ENCODE measurements at regions not wholly inside any gene's neighbourhood (a gene's known extent, or its start where the extent isn't known, plus 50 kb on each side); places are given as distances from the start of the nearest gene placed in this dataset.

- in situ Hi-C loops (cut with MboI; ENCODE audit: low sequenced_read_pairs, unreplicated experiment): no loop called here
- DNase-seq (ENCODE audit: low spot score): no peak
- TF ChIP-seq CTCF (IDR thresholded peaks at IDR 0.05; ENCODE audit: borderline replicate concordance, control extremely low read depth, extremely low read depth, insufficient read depth, missing control alignments): no peak
These were observed 546.9 kb upstream of the ADAMTS5 start for GRCh38 chr21:27513825-27514224.

DNA sequence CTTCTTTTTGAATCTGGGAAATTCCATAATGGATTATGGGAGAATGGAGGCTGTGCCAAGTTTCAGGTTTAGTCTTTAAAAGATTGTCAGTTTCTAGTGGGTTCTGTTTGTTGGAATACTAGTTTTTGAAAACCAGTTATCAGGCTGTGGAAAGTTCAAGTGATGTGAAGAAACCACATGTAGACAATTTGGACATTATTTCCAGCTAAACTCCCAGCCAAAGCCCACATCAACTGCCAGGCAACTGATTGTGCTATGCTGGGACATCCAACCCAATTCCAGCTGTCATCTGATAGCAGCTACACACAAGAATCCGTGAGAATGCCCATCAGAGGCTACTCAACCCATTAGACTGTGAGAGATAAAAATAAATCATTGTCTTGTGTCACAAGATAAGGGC is 546.1 kb upstream of the ADAMTS5 start:
- in situ Hi-C loops (cut with MboI; ENCODE audit: low sequenced_read_pairs, unreplicated experiment): no loop called here
- TF ChIP-seq CTCF (IDR thresholded peaks at IDR 0.05; ENCODE audit: borderline replicate concordance, control extremely low read depth, extremely low read depth, insufficient read depth, missing control alignments): no peak
- no peak for DNase-seq (ENCODE audit: low spot score)

DNA sequence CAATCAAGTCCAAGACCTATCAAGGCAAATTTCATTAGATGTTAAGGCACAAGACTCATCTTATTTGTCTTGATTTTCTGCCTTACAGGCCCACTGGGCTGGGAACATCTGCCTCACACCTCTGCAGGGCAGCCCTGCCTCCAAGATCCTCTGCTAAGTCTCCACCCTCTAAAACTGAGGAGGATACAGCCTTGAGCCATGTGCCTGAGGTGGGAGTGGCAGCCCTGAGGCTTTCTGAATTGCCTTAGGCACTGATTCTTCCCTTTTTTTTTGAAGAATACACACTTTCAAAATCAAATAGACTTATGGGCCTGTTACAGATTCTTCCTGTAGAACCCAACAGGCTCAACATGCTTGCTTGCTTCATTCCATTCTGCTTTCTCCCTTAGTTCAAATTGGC is 544.3 kb upstream of the ADAMTS5 start:
- no peak for DNase-seq (ENCODE audit: low spot score)
- in situ Hi-C loops (cut with MboI; ENCODE audit: low sequenced_read_pairs, unreplicated experiment): no loop called here
- no peak for TF ChIP-seq CTCF (IDR thresholded peaks at IDR 0.05; ENCODE audit: borderline replicate concordance, control extremely low read depth, extremely low read depth, insufficient read depth, missing control alignments)

- in situ Hi-C loops (cut with MboI; ENCODE audit: low sequenced_read_pairs, unreplicated experiment): no loop called here
- DNase-seq (ENCODE audit: low spot score): no peak
- no peak for TF ChIP-seq CTCF (IDR thresholded peaks at IDR 0.05; ENCODE audit: borderline replicate concordance, control extremely low read depth, extremely low read depth, insufficient read depth, missing control alignments)
These were observed 540.8 kb upstream of the ADAMTS5 start for GRCh38 chr21:27507695-27508094.

GRCh38 chr21:27505516-27505915 is 538.6 kb upstream of the ADAMTS5 start:
- no peak for DNase-seq (ENCODE audit: low spot score)
- in situ Hi-C loops (cut with MboI; ENCODE audit: low sequenced_read_pairs, unreplicated experiment): no loop called here

GRCh38 chr21:27502801-27503200 is 535.9 kb upstream of the ADAMTS5 start:
- no peak for DNase-seq (ENCODE audit: low spot score)
- in situ Hi-C loops (cut with MboI; ENCODE audit: low sequenced_read_pairs, unreplicated experiment): no loop called here

More at GRCh38 chr21:27505516-27505915, 538.6 kb upstream of the ADAMTS5 start:
- no peak for TF ChIP-seq CTCF (IDR thresholded peaks at IDR 0.05; ENCODE audit: borderline replicate concordance, control extremely low read depth, extremely low read depth, insufficient read depth, missing control alignments)

More at GRCh38 chr21:27502801-27503200, 535.9 kb upstream of the ADAMTS5 start:
- TF ChIP-seq CTCF (IDR thresholded peaks at IDR 0.05; ENCODE audit: borderline replicate concordance, control extremely low read depth, extremely low read depth, insufficient read depth, missing control alignments): no peak
